ENCODE measurements at regions not wholly inside any gene's neighbourhood (a gene's known extent, or its start where the extent isn't known, plus 50 kb on each side); places are given as distances from the start of the nearest gene placed in this dataset.

DNA sequence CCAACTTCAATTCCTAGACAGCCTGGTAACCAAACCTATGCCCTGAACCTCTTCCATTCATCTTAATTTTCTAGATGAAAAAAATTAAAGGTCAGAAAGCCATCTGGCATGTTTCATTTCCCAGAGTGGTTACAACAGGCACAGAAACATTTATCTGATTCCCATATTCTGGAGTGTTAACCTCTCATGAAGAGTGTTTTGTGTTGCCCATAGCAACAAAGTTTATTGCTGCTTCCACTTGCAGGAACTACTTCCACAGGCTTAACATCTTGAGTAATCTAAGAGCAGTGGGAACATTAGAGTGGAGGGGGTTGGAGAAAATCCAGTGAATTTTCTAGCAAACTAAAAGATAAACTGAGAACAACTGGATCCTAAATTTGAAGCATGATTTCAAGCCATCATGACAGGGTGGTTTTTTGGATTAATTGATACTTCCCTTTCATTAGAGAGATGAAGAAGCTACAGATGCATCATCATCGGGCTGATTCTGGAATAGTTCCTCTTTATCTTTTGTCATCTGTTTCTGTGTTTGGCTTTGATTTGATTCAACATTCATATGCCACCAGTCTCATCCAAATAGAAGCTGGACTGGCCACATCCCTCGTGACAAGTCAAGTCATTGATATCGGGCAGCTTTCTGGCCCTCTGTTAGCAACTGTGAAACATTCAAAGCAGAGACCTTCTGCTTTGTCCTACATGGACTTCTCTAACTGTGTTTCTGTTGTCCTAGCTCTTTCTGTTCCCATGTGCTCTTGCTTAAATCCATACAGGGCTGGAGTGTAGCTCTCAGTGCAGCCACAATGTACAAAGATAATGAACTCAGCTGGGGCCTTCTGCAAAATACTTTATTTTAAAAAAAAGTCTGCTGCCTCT lies 167.3 kb downstream of the MID1IP1 start:
- Histone ChIP-seq H3K9me2 (replicated peaks; ENCODE audit: control insufficient read depth, low read length) (no peaks in the 10 kb centered on the region), H3K27ac (ENCODE audit: low read depth, low read length) (no peak overlapping the region), H4K20me1 (ENCODE audit: control insufficient read depth, insufficient read depth, low read depth, low read length) (no peaks in the 10 kb centered on the region)

DNA sequence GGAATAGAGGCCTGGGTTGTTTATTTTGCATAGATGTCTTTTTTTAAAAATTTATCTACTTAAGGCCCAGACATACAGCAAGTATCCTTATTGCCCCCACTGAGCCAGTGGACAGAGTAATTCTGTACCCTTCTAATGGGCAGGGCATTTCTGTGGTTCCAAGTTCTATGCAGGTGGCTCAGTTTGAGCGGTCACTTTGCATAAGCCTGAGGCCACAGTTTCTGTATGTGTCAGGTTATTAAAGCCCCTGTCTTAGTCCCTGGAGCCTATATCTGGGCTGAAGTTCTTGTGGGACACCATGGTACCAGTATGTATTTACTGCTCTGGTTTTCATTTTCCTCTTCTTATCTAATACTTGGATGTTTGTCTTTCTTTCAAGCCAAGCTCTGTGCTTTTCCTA lies 168.8 kb downstream of the MID1IP1 start:
- no peak overlapping the region for H3K4me2 ChIP-seq (ENCODE audit: low read length)
- H3K27ac ChIP-seq (ENCODE audit: low read depth, low read length) = no peak overlapping the region
- H3K36me3 ChIP-seq (ENCODE audit: control insufficient read depth, low read length) = no peaks in the 10 kb centered on the region
- no peaks in the 10 kb centered on the region for H4K20me1 ChIP-seq (ENCODE audit: control insufficient read depth, insufficient read depth, low read depth, low read length)
- no peaks in the 10 kb centered on the region for H3F3A ChIP-seq (ENCODE audit: control insufficient read depth, insufficient read depth)
- H3K79me2 ChIP-seq (ENCODE audit: control insufficient read depth, low read length) = no peaks in the 10 kb centered on the region
- H3K4me3 ChIP-seq (ENCODE audit: low read length) = no peak overlapping the region
- H3K9me3 ChIP-seq (ENCODE audit: control insufficient read depth, insufficient read depth, low read length) = no peaks in the 10 kb centered on the region
- TF ChIP-seq EZH2phosphoT487 (IDR thresholded peaks at IDR 0.05; ENCODE audit: borderline replicate concordance, low read length) = no peak
- TF ChIP-seq, protein P1, sequence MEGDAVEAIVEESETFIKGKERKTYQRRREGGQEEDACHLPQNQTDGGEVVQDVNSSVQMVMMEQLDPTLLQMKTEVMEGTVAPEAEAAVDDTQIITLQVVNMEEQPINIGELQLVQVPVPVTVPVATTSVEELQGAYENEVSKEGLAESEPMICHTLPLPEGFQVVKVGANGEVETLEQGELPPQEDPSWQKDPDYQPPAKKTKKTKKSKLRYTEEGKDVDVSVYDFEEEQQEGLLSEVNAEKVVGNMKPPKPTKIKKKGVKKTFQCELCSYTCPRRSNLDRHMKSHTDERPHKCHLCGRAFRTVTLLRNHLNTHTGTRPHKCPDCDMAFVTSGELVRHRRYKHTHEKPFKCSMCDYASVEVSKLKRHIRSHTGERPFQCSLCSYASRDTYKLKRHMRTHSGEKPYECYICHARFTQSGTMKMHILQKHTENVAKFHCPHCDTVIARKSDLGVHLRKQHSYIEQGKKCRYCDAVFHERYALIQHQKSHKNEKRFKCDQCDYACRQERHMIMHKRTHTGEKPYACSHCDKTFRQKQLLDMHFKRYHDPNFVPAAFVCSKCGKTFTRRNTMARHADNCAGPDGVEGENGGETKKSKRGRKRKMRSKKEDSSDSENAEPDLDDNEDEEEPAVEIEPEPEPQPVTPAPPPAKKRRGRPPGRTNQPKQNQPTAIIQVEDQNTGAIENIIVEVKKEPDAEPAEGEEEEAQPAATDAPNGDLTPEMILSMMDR (IDR thresholded peaks at IDR 0.05; ENCODE audit: low read depth, low read length, poor library complexity, severe bottlenecking) = no peak
- no peaks in the 10 kb centered on the region for H3K9me2 ChIP-seq (replicated peaks; ENCODE audit: control insufficient read depth, low read length)
- H3K4me1 ChIP-seq (ENCODE audit: control insufficient read depth, low read length) = no peaks in the 10 kb centered on the region
- H3K27me3 ChIP-seq (ENCODE audit: control insufficient read depth, low read length) = no peaks in the 10 kb centered on the region

More for the DNA sequence above, 167.3 kb downstream of the MID1IP1 start:
- Histone ChIP-seq H3K9me3 (ENCODE audit: control insufficient read depth, insufficient read depth, low read length) (no peaks in the 10 kb centered on the region), H3K4me3 (ENCODE audit: low read length) (no peak overlapping the region), H3K79me2 (ENCODE audit: control insufficient read depth, low read length) (no peaks in the 10 kb centered on the region), H3K4me1 (ENCODE audit: control insufficient read depth, low read length) (no peaks in the 10 kb centered on the region), H3K27me3 (ENCODE audit: control insufficient read depth, low read length) (no peaks in the 10 kb centered on the region), H3K36me3 (ENCODE audit: control insufficient read depth, low read length) (no peaks in the 10 kb centered on the region), H3K4me2 (ENCODE audit: low read length) (no peak overlapping the region), H3F3A (ENCODE audit: control insufficient read depth, insufficient read depth) (no peaks in the 10 kb centered on the region)
- no peak for TF ChIP-seq EZH2phosphoT487 (IDR thresholded peaks at IDR 0.05; ENCODE audit: borderline replicate concordance, low read length)
- TF ChIP-seq, protein P1 (IDR thresholded peaks at IDR 0.05; ENCODE audit: low read depth, low read length, poor library complexity, severe bottlenecking) = no peak

DNA sequence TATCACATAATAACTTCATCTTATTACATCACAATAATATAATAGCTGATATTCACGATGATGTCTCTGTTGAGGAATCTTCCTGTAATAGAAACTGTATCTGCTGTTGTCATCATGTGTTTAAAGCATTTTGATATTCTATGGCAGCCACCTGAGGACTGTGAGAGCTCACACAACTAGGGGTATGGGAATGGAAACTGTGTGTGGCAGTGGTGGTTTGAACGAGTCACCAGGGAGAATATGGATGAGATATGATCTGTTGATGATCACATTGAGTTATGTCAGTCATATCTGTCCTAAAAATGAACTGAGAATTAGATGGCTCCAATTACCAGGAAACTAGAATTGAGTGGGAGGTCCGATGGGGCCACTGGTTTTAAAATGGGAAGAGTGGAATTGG lies 169.6 kb downstream of the MID1IP1 start:
- Histone ChIP-seq H3K9me2 (replicated peaks; ENCODE audit: control insufficient read depth, low read length) (no peaks in the 10 kb centered on the region), H3F3A (ENCODE audit: control insufficient read depth, insufficient read depth) (no peaks in the 10 kb centered on the region), H3K4me1 (ENCODE audit: control insufficient read depth, low read length) (no peaks in the 10 kb centered on the region), H3K27ac (ENCODE audit: low read depth, low read length) (no peak overlapping the region), H3K79me2 (ENCODE audit: control insufficient read depth, low read length) (no peaks in the 10 kb centered on the region), H3K9me3 (ENCODE audit: control insufficient read depth, insufficient read depth, low read length) (no peaks in the 10 kb centered on the region), H3K4me2 (ENCODE audit: low read length) (no peak overlapping the region), H3K4me3 (ENCODE audit: low read length) (no peak overlapping the region), H3K27me3 (ENCODE audit: control insufficient read depth, low read length) (no peaks in the 10 kb centered on the region), H3K36me3 (ENCODE audit: control insufficient read depth, low read length) (no peaks in the 10 kb centered on the region), H4K20me1 (ENCODE audit: control insufficient read depth, insufficient read depth, low read depth, low read length) (no peaks in the 10 kb centered on the region)
- TF ChIP-seq, protein P1 (IDR thresholded peaks at IDR 0.05; ENCODE audit: low read depth, low read length, poor library complexity, severe bottlenecking) = no peak

Data from DOHH2 (cell line).